ENCODE measurements at regions not wholly inside any gene's neighbourhood (a gene's known extent, or its start where the extent isn't known, plus 50 kb on each side); places are given as distances from the start of the nearest gene placed in this dataset.

DNA sequence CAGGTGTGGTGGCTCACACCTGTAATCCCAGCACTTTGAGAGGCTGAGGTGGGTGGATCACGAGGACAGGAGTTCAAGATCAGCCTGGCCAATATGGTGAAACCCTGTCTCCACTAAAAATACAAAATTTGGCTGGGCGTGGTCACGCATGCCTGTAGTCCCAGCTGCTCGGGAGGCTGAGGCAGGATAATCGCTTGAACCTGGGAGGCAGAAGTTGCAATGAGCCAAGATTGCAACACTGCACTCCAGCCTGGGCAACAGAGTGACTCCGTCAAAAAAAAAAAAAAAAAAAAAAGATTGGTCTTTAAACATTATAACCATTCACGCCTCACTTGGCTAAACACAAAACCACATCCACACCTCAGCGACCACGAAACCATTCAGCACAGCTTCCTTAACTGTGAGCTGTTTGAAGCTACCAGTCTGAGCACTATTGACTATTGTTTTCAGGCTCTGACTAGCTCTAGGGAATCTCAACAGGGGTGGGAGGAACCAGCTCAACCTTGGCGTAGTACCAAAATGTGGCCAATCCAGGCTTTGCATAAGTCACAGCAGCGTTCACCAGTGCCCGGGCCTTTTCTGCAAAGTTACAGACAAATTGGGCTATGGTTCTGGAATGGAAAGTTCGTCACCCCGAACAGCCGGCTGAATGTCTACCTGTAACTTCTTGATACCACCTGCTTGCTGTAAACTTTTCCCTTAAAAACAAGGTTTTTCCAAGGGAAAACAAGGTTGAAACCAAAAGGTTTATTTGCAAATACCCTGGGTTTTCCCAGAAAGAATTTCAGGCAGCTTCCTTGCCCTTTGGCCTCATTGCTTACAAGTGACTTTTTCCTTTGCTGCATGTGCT is 73.6 kb upstream of the DHX15 start:
- TF ChIP-seq GATA2 (IDR thresholded peaks at IDR 0.05; ENCODE audit: low read depth, low read length) (no peak), GATA3 (IDR thresholded peaks at IDR 0.05; ENCODE audit: low read depth, low read length) (no peak)

DNA sequence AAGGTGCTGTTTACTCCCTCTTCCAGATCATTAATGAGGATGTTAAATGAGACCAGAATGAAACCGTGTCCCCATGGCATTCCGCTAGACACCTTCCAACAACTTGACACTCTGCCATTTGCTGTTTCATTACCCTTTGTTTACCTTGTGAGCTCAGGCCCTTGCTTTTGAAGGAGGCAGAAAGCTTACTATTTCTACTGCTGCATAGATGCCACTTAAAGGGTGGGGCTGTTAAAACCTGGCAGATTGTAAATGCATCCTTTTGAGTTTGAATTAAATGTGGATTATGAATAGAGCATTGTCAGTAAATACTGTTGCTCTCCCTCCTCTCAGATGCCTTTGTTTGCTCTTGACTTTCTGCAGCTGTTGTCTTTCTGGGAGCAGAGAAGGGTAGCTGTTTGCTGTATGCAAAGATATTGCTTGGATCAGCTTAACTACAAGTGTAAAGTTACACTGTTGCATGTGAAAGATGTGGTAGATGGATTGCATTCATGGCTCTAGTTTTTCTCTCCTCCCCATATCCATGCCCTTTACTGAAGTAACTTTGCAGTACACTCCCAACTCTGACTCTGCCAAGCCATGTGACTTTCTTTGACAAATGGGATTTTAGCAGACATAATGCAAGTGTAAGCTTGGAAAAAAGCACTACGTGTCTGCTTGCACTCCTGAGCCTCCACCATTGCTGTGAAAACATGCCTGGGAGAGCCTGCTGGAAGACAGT is 75.0 kb upstream of the DHX15 start:
- TF ChIP-seq GATA2 (IDR thresholded peaks at IDR 0.05; ENCODE audit: low read depth, low read length) (no peak), GATA3 (IDR thresholded peaks at IDR 0.05; ENCODE audit: low read depth, low read length) (no peak)

DNA sequence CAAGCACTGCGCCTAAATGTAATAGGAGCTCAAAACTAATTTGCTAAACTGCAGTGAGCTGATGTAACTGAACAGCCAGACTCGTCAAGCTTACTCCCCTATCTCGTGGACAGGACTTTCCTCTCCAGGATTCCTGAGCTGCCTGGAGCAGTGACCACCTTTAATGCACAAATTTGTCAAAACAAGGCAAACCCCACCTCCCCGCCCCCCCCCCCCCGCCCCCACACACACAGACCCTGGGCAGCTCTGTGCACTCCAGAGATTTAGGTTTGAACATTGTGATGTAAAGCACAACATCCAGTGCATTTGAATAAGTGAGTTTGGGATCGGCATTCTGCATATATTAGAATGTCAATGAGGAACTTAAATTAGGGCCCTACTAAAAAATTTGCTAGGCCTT is 77.7 kb upstream of the DHX15 start:
- TF ChIP-seq GATA2 (IDR thresholded peaks at IDR 0.05; ENCODE audit: low read depth, low read length) (no peak), GATA3 (IDR thresholded peaks at IDR 0.05; ENCODE audit: low read depth, low read length) (no peak)

DNA sequence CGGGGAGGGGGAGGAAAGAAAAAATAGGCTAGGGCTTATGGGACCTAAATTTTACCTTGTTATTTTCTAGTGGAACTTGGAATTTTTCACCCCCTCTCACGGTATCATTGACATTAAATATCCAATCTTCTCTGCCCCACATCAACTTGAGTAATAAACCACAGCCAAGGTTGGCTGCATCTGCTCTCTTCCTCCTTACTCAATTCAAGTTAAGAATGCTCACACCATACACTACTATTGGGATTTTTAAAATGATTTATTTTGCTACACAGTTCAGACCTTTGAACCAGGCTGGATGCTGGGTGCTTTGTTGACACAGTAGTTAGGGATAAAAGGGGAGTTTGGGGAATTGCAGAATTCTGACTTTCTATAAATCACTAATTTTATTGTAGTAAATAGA is 78.2 kb upstream of the DHX15 start:
- TF ChIP-seq GATA3 (IDR thresholded peaks at IDR 0.05; ENCODE audit: low read depth, low read length) (no peak), GATA2 (IDR thresholded peaks at IDR 0.05; ENCODE audit: low read depth, low read length) (no peak)

DNA sequence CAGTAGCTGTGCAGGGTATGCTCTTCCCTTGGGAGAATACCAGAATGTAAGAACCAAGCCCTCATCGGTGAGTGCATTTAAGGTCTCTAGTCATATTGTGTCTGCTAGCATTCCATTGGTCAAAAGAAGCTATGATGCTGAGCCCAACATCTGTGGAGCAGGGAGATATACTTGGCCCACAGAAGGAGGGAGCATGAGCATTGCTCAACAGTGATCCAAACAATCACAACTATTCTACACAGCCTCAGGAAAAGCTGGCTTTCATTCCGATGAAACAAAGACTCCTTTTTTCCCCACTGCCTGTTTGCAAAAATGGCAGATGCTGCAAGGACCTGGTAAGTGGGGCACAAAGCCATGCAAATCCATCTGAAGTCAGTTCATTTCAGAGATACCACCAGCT is 80.6 kb upstream of the DHX15 start:
- TF ChIP-seq GATA2 (IDR thresholded peaks at IDR 0.05; ENCODE audit: low read depth, low read length) (no peak), GATA3 (IDR thresholded peaks at IDR 0.05; ENCODE audit: low read depth, low read length) (no peak)

DNA sequence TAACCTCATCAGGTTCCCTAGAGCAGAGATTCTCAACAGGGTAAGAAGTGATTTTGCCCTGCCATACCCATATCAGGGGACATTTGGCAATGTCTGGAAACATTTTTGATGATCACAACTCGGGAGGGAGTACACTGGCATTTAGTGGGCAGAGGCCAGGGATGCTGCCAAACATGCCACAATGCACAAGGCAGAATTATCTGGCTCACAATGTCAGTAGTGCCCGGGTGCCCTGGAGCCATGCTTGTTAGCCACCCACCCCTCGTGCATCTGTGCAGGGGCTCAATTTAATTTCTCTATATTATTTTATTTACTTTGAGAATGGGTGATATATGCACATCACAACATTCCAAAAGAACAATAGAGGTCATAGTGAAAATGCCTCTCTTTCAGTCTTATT is 82.0 kb upstream of the DHX15 start:
- TF ChIP-seq GATA2 (IDR thresholded peaks at IDR 0.05; ENCODE audit: low read depth, low read length) (no peak), GATA3 (IDR thresholded peaks at IDR 0.05; ENCODE audit: low read depth, low read length) (no peak)

DNA sequence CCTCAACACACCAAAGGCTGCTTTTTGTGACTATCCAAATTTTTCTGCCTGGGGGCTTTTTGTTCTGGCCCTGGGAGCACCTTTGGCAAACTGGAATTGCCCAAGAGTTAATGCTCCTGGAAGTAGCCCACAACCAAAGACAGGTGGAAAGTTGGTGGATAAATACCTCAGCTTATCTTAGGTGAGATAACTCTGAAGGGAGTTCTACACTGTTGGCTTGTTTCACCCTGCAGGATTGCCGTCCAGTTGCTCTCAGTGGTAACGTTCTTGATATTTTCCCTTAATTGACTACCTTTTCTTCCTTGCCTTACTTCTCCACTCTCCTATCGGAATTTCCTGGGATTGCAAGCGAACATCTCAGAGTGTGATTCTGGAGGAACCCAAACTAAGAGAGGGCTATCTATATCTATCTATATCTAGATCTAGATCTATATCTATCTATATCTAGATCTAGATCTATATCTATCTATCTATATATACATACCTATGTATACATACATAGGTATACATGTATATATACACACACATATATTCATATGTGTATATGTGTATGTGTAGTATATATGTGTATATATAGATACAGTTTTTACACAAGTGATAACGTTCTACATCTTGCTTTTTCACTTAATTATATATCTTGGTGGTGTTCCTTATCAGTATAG is 82.6 kb upstream of the DHX15 start:
- no peak for TF ChIP-seq GATA2 (IDR thresholded peaks at IDR 0.05; ENCODE audit: low read depth, low read length)
- no peak for TF ChIP-seq GATA3 (IDR thresholded peaks at IDR 0.05; ENCODE audit: low read depth, low read length)

DNA sequence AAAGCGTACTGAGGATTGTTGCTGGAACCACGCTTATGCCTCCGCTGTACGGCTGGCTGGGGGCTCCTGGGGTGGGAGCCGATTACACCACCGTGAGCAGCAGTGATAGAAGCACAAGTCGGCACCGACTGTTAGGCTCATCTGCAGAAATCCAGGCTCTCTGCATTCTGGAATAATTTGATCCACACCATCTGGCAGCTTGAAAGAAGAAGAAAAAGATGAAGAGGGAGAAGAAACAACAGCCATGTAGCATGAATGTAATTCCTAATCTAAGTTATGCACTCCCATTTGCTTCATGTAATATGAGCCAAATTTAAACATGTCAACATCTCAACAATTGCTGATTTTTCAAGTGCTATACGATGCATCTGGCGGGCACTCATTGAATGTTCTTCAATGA is 84.6 kb upstream of the DHX15 start:
- TF ChIP-seq GATA2 (IDR thresholded peaks at IDR 0.05; ENCODE audit: low read depth, low read length) (no peak), GATA3 (IDR thresholded peaks at IDR 0.05; ENCODE audit: low read depth, low read length) (no peak)

DNA sequence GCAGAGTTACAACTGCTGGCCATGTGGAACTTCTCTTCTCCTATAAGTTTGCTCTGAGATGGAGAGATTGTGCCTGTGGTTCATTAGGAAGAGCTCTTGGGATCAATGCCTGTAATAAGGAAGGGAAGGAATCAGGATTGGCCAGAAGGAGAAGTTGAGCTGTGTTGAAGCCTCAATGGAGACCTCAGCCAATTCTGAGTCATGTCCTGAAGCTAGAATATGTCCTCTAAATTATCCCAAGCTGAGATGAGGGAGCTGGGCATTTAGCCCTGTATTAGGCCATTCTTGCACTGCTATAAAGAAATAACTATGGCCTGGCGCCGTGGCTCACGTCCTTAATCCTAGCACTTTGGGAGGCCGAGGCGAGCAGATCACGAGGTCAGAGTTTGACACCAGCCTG is 85.4 kb upstream of the DHX15 start:
- TF ChIP-seq GATA2 (IDR thresholded peaks at IDR 0.05; ENCODE audit: low read depth, low read length), result no peak
- no peak for TF ChIP-seq GATA3 (IDR thresholded peaks at IDR 0.05; ENCODE audit: low read depth, low read length)

DNA sequence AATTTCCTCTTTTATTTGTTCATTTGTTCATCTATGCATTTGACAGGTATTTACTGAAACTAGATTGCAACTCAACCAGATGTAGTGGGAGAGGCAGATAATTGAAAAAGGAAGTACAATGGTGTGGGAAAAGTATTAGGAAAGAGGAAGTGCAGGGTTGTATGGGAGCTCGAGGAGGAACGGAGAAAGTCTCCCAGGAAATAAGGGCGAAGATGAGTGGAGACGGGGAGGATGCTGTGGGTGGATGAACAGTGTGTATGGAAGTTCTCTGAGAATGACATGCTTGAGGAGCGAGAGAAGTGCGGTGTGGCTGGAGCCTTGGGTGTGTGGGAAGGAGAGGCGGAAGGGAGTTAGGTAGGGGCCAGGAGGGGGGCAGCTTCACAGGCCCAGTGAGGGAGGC is 87.5 kb upstream of the DHX15 start:
- TF ChIP-seq GATA3 (IDR thresholded peaks at IDR 0.05; ENCODE audit: low read depth, low read length) (no peak), GATA2 (IDR thresholded peaks at IDR 0.05; ENCODE audit: low read depth, low read length) (no peak)

DNA sequence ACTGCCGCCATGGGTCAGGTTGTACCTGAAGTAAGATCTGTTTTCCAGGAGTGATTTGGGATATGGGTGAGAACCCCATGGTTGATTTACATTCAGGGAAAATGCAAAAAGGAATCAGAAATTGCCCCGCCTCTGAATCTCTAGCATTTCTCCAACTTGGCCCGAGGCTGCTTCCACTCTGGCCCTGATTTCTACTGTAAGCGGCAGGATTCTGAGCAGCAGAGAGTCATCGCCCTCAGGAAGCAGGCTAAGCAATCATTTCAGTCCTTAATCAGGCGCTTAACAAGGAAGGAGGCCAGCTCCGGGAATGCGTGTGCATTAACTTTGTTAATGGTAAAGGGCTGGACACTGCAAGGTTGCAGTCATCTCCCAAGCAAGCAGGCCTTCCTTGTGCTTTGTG is 88.5 kb upstream of the DHX15 start:
- TF ChIP-seq GATA2 (IDR thresholded peaks at IDR 0.05; ENCODE audit: low read depth, low read length), result no peak
- no peak for TF ChIP-seq GATA3 (IDR thresholded peaks at IDR 0.05; ENCODE audit: low read depth, low read length)

DNA sequence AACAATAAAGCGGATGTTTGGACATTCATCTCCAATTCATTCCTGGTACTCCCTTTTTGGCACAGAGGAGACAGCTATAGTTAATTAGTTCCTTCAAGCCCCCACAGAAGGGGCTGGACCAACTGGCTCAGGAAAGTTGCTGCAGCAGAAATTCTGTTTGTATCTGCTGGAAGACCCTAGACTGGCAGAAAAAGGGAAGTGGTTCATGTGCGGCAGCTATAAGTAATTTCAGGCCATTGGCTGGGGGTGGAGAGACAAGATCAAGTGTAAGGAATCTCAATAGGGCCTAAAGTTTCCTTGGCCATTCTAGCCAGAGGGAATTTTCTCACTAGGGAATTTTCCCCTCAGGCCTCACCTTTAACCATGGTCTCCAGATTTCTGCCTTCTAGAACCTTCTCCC is 89.9 kb upstream of the DHX15 start:
- TF ChIP-seq GATA3 (IDR thresholded peaks at IDR 0.05; ENCODE audit: low read depth, low read length) (no peak), GATA2 (IDR thresholded peaks at IDR 0.05; ENCODE audit: low read depth, low read length) (no peak)

DNA sequence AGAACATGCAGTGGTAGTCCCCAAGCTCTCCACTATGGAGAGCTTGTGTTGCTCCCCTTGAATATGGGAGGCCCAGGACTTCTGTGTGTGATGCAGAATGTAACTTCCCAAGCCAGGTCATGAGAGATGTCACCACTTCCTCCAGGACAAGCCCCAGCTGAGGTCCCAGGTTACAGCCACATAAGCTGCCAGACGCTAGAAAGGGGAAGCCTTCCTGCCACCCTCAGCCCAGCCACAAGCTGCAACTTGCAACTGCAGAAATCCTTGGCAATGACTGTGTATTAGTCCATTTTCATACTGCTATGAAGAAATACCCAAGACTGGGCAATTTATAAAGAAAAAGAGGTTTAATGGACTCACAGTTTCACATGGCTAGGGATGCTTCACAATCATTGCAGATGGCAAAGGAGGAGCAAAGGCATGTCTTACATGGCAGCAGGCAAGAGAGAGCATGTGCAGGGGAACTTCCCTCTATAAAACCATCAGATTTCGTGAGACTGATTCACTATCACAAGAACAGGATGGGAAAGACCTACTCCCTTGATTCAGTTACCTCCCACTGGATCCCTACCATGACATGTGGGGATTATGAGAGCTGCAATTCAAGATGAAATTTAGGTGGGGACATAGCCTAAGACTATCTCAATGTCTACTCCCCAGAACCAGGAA is 91.5 kb upstream of the DHX15 start:
- TF ChIP-seq GATA2 (IDR thresholded peaks at IDR 0.05; ENCODE audit: low read depth, low read length) (no peak), GATA3 (IDR thresholded peaks at IDR 0.05; ENCODE audit: low read depth, low read length) (no peak)

DNA sequence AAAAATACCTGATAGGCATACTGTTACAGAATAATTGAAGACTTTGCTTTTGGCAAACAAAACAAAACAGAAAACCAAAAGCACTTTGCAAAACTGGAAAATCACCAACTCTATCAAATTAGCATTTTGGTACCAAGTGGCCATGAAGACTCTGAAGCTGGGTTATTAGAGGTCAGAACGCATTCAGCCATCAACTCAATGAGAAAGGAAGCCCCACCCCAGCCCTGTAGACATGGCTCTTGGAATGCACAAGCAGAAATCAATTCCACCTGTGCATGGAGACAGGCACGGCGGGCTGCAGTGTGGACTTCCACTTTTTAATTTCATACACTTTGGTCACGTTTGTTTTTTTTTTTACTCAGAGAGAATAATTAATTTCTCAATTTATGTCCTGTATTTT is 93.6 kb upstream of the DHX15 start:
- TF ChIP-seq GATA2 (IDR thresholded peaks at IDR 0.05; ENCODE audit: low read depth, low read length) (no peak), GATA3 (IDR thresholded peaks at IDR 0.05; ENCODE audit: low read depth, low read length) (no peak)
